ENCODE measurements at regions not wholly inside any gene's neighbourhood (a gene's known extent, or its start where the extent isn't known, plus 50 kb on each side); places are given as distances from the start of the nearest gene placed in this dataset.
A peak's percentile ranks its signal among the peaks of the same experiment; 100 is the strongest.

- no peak for DNase-seq (ENCODE audit: low read depth, low spot score)
- H3K4me3 ChIP-seq (ENCODE audit: low read depth in 2 of 2, low read length in 2 of 2) = no peak overlapping the region
- CTCF ChIA-PET = no interaction called here
- ATAC-seq = no peak
- POLR2A ChIA-PET = no interaction called here
- BruUV-seq (replicated peaks) = no TSS peak
- no peak for TF ChIP-seq CTCF (IDR thresholded peaks at IDR 0.05)
- TF ChIP-seq POLR2AphosphoS5 (IDR thresholded peaks at IDR 0.05; ENCODE audit: low read depth, low read length) = no peak
- TF ChIP-seq TCF7L2 (IDR thresholded peaks at IDR 0.05; ENCODE audit: low read depth, low read length) = no peak
- TF ChIP-seq SIN3A (IDR thresholded peaks at IDR 0.05; ENCODE audit: borderline replicate concordance, insufficient read depth, low read depth, low read length) = no peak
- TF ChIP-seq, protein P1, sequence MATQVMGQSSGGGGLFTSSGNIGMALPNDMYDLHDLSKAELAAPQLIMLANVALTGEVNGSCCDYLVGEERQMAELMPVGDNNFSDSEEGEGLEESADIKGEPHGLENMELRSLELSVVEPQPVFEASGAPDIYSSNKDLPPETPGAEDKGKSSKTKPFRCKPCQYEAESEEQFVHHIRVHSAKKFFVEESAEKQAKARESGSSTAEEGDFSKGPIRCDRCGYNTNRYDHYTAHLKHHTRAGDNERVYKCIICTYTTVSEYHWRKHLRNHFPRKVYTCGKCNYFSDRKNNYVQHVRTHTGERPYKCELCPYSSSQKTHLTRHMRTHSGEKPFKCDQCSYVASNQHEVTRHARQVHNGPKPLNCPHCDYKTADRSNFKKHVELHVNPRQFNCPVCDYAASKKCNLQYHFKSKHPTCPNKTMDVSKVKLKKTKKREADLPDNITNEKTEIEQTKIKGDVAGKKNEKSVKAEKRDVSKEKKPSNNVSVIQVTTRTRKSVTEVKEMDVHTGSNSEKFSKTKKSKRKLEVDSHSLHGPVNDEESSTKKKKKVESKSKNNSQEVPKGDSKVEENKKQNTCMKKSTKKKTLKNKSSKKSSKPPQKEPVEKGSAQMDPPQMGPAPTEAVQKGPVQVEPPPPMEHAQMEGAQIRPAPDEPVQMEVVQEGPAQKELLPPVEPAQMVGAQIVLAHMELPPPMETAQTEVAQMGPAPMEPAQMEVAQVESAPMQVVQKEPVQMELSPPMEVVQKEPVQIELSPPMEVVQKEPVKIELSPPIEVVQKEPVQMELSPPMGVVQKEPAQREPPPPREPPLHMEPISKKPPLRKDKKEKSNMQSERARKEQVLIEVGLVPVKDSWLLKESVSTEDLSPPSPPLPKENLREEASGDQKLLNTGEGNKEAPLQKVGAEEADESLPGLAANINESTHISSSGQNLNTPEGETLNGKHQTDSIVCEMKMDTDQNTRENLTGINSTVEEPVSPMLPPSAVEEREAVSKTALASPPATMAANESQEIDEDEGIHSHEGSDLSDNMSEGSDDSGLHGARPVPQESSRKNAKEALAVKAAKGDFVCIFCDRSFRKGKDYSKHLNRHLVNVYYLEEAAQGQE (IDR thresholded peaks at IDR 0.05; ENCODE audit: insufficient read depth in 1 of 2, low read depth in 2 of 2, low read length in 1 of 2) = no peak
- intact Hi-C loops (cut with micrococcal nuclease; ENCODE audit: unreplicated experiment) (no loop called here), in situ Hi-C loops (cut with HindIII; ENCODE audit: low pct_unique_long_range_greater_than_20kb, low sequenced_read_pairs) (no loop called here)
- H3K27ac ChIP-seq (ENCODE audit: low read length) = no peak overlapping the region
- no peaks in the 10 kb centered on the region for H3K9me3 ChIP-seq (ENCODE audit: control insufficient read depth, insufficient read depth, low read depth, low read length)
- no peaks in the 10 kb centered on the region for H3K27me3 ChIP-seq (ENCODE audit: control insufficient read depth, insufficient read depth, low read length)
- H3K4me1 ChIP-seq (ENCODE audit: control insufficient read depth, insufficient read depth, low read length) = no peaks in the 10 kb centered on the region
- H3K36me3 ChIP-seq (ENCODE audit: control insufficient read depth, insufficient read depth, low read length) = no peaks in the 10 kb centered on the region
Measured at GRCh38 chr4:112073181-112073580, 72.1 kb upstream of the FAM241A start.

DNA sequence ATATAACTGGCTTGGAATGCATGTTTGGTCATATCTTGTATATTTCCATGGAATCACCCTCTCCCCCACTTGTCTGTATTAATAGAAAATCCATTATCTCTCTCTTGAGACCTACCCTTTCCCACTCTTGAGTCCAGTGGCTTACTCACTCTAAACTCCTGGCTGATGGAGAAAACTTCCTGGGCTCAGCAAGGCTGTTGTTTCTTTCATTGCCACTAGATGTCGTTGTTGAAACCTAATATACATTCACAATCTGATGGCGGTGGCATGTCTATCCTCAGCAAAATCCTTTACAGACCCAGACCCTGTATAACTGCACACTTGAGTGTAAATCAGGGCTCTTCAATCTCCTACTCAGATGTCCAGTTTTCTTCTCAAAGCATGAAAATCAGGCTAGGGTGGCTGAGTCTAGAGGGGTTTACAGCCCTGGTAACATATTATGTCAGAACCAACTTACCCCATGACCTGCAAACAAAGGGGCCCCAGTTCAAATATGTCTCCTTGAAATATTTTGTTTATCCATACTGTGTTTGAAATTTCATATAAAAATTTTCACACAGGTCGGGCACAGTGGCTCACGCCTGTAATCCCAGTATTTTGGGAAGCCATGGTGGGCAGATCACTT is 70.0 kb upstream of the FAM241A start:
- H3K4me3 ChIP-seq (ENCODE audit: low read depth in 2 of 2, low read length in 2 of 2) = no peak overlapping the region
- no TSS peak for BruUV-seq (replicated peaks)
- no peaks in the 10 kb centered on the region for H3K9me3 ChIP-seq (ENCODE audit: control insufficient read depth, insufficient read depth, low read depth, low read length)
- in situ Hi-C loops (cut with HindIII; ENCODE audit: low pct_unique_long_range_greater_than_20kb, low sequenced_read_pairs) (no loop called here), intact Hi-C loops (cut with micrococcal nuclease; ENCODE audit: unreplicated experiment) (no loop called here)
- ATAC-seq (peak; percentile 78), DNase-seq (ENCODE audit: low read depth, low spot score) (peak; percentile 47)
- H3K4me1 ChIP-seq (ENCODE audit: control insufficient read depth, insufficient read depth, low read length) = no peaks in the 10 kb centered on the region
- no peaks in the 10 kb centered on the region for H3K27me3 ChIP-seq (ENCODE audit: control insufficient read depth, insufficient read depth, low read length)
- TF ChIP-seq POLR2AphosphoS5 (IDR thresholded peaks at IDR 0.05; ENCODE audit: low read depth, low read length) (no peak), CTCF (IDR thresholded peaks at IDR 0.05) (peak; percentile 73), TCF7L2 (IDR thresholded peaks at IDR 0.05; ENCODE audit: low read depth, low read length) (no peak), SIN3A (IDR thresholded peaks at IDR 0.05; ENCODE audit: borderline replicate concordance, insufficient read depth, low read depth, low read length) (no peak)
- TF ChIP-seq, protein P1 (IDR thresholded peaks at IDR 0.05; ENCODE audit: insufficient read depth in 1 of 2, low read depth in 2 of 2, low read length in 1 of 2) = no peak
- no peak overlapping the region for H3K27ac ChIP-seq (ENCODE audit: low read length)
- no peaks in the 10 kb centered on the region for H3K36me3 ChIP-seq (ENCODE audit: control insufficient read depth, insufficient read depth, low read length)
- CTCF ChIA-PET = no interaction called here
- POLR2A ChIA-PET = no interaction called here
